Activated CD8-positive, alpha-beta T cell treated with anti-CD3 and anti-CD28 coated beads for 36 hours (primary cell): ENCODE measurements at regions not wholly inside any gene's neighbourhood (a gene's known extent, or its start where the extent isn't known, plus 50 kb on each side); places are given as distances from the start of the nearest gene placed in this dataset.
"Not testable (repeated sequence)": the region's sequence is repeated elsewhere in the genome, so short reads cannot be mapped to it uniquely, and the experiment has no call there.

Experiments used
- ATAC-seq: fragments of 200-7000 bp; cut with Tn5 transposase; one replicate; pipeline ENCODE4 v1.10.0; 2021; ENCODE audit warnings: mild to moderate bottlenecking, moderate library complexity
- CTCF ChIA-PET: fragments of 350-600 bp; sonication (Branson Sonifier 250); formaldehyde crosslinking; loops from one replicate; lab custom pipeline; 2021; ENCODE audit warnings: antibody characterized with exemption; lab: Charles Lee
- POLR2A ChIA-PET: fragments of 350-600 bp; sonication (Branson Sonifier 250); formaldehyde crosslinking; loops from one replicate; lab custom pipeline; 2021; ENCODE audit warnings: antibody characterized with exemption; lab: Charles Lee
- DNase-seq: peaks from one replicate; pipeline ENCODE4 v3.0.0-alpha.2; 2020
- H3K27ac Mint-ChIP-seq: one replicate; pipeline ENCODE4 v1.8.0; 2021; ENCODE audit warnings: mild to moderate bottlenecking, mixed read lengths
- H3K27me3 Mint-ChIP-seq: one replicate; pipeline ENCODE4 v1.8.0; 2021; ENCODE audit warnings: mixed read lengths
- H3K36me3 Mint-ChIP-seq: one replicate; pipeline ENCODE4 v1.8.0; 2021; ENCODE audit warnings: low read depth, mixed read lengths
- H3K4me1 Mint-ChIP-seq: one replicate; pipeline ENCODE4 v1.8.0; 2021; ENCODE audit warnings: low read depth, mixed read lengths
- H3K4me3 Mint-ChIP-seq: one replicate; pipeline ENCODE4 v1.8.0; 2021; ENCODE audit warnings: mild to moderate bottlenecking, moderate library complexity, mixed read lengths
- H3K9me3 Mint-ChIP-seq: one replicate; pipeline ENCODE4 v1.8.0; 2021; ENCODE audit warnings: mixed read lengths
- CTCF ChIP-seq: fragments of 200-600 bp; IDR thresholded peaks from one replicate; pipeline ENCODE4 v1.8.0; 2022; ENCODE audit warnings: antibody characterized with exemption, mild to moderate bottlenecking
- intact Hi-C: fragments of 100-400 bp; cut with micrococcal nuclease; formaldehyde crosslinking; loops from one replicate; pipeline ENCODE4 v1.10.0; 2022

GRCh38 chrY:7516268-7516667 is 604.7 kb upstream of the AMELY start:
- H3K27me3 Mint-ChIP-seq: no peaks in the 10 kb centered on the region
- H3K4me3 Mint-ChIP-seq: no peak overlapping the region
- no peak for TF ChIP-seq CTCF
- H3K36me3 Mint-ChIP-seq: no peaks in the 10 kb centered on the region
- no peaks in the 10 kb centered on the region for H3K4me1 Mint-ChIP-seq
- intact Hi-C loops: no loop called here
- H3K27ac Mint-ChIP-seq: no peak overlapping the region
- ChIA-PET CTCF (no interaction called here), POLR2A (no interaction called here)
- H3K9me3 Mint-ChIP-seq: no peaks in the 10 kb centered on the region
- no peak for ATAC-seq
- no peak for DNase-seq

- POLR2A ChIA-PET: no interaction called here
- ATAC-seq (no peak), DNase-seq (no peak)
- Mint-ChIP-seq H3K9me3 (no peaks in the 10 kb centered on the region), H3K4me3 (no peak overlapping the region), H3K27ac (no peak overlapping the region), H3K4me1 (no peaks in the 10 kb centered on the region), H3K36me3 (no peaks in the 10 kb centered on the region), H3K27me3 (no peaks in the 10 kb centered on the region)
- CTCF ChIA-PET: no interaction called here
- TF ChIP-seq CTCF: no peak
- intact Hi-C loops: no loop called here
These were observed 604.3 kb upstream of the AMELY start for GRCh38 chrY:7515812-7516211.

- H3K4me3 Mint-ChIP-seq: no peak overlapping the region
- ATAC-seq (no peak), DNase-seq (no peak)
- H3K36me3 Mint-ChIP-seq: no peaks in the 10 kb centered on the region
- H3K27ac Mint-ChIP-seq: no peak overlapping the region
- H3K9me3 Mint-ChIP-seq: peaks cover 4% of the 10 kb centered on the region
- ChIA-PET POLR2A (no interaction called here), CTCF (no interaction called here)
- intact Hi-C loops: no loop called here
- no peaks in the 10 kb centered on the region for H3K27me3 Mint-ChIP-seq
- no peaks in the 10 kb centered on the region for H3K4me1 Mint-ChIP-seq
- TF ChIP-seq CTCF: no peak
These were observed 591.3 kb upstream of the AMELY start for GRCh38 chrY:7502896-7503295.

- ATAC-seq (no peak), DNase-seq (no peak)
- H3K9me3 Mint-ChIP-seq: peaks cover 4% of the 10 kb centered on the region
- H3K4me3 Mint-ChIP-seq: no peak overlapping the region
- no peaks in the 10 kb centered on the region for H3K4me1 Mint-ChIP-seq
- intact Hi-C loops: no loop called here
- H3K36me3 Mint-ChIP-seq: no peaks in the 10 kb centered on the region
- no peak for TF ChIP-seq CTCF
- H3K27ac Mint-ChIP-seq: no peak overlapping the region
- ChIA-PET CTCF (no interaction called here), POLR2A (no interaction called here)
- no peaks in the 10 kb centered on the region for H3K27me3 Mint-ChIP-seq
These were observed 589.7 kb upstream of the AMELY start for GRCh38 chrY:7501236-7501635.

- intact Hi-C loops: no loop called here
- CTCF ChIA-PET: no interaction called here
These were observed 584.4 kb upstream of the AMELY start for GRCh38 chrY:7496001-7496400.

GRCh38 chrY:7484455-7485285 is 573.1 kb upstream of the AMELY start:
- DNase-seq, H3K27me3 Mint-ChIP-seq, H3K9me3 Mint-ChIP-seq, H3K27ac Mint-ChIP-seq, ATAC-seq, H3K36me3 Mint-ChIP-seq, CTCF ChIA-PET, H3K4me1 Mint-ChIP-seq, POLR2A ChIA-PET, intact Hi-C loops, H3K4me3 Mint-ChIP-seq: not testable (repeated sequence)

More at GRCh38 chrY:7496001-7496400, 584.4 kb upstream of the AMELY start:
- TF ChIP-seq CTCF: no peak
- H3K4me3 Mint-ChIP-seq: no peak overlapping the region
- DNase-seq (no peak), ATAC-seq (no peak)
- POLR2A ChIA-PET: no interaction called here
- no peaks in the 10 kb centered on the region for H3K4me1 Mint-ChIP-seq
- H3K9me3 Mint-ChIP-seq: no peaks in the 10 kb centered on the region
- no peaks in the 10 kb centered on the region for H3K36me3 Mint-ChIP-seq
- no peak overlapping the region for H3K27ac Mint-ChIP-seq
- no peaks in the 10 kb centered on the region for H3K27me3 Mint-ChIP-seq
